IPS-NIHi7 (cell line): ENCODE measurements at regions not wholly inside any gene's neighbourhood (a gene's known extent, or its start where the extent isn't known, plus 50 kb on each side); places are given as distances from the start of the nearest gene placed in this dataset.

ENCODE experiments used
- DNase-seq: peaks from one replicate; pipeline ENCODE4 v3.0.0; 2012; ENCODE audit warnings: mixed read lengths; ENCODE audit errors: extremely low spot score

GRCh38 chr22:44402196-44403111, 89.7 kb upstream of the SHISAL1 start:
- no peak for DNase-seq

GRCh38 chr22:44401783-44402110, 89.0 kb upstream of the SHISAL1 start:
- DNase-seq: no peak

- DNase-seq: no peak
Observed at GRCh38 chr22:44400763-44401060, 88.0 kb upstream of the SHISAL1 start.

- no peak for DNase-seq
Observed at GRCh38 chr22:44399906-44400762, 87.4 kb upstream of the SHISAL1 start.

GRCh38 chr22:44398856-44399837, 86.4 kb upstream of the SHISAL1 start:
- DNase-seq: no peak

- no peak for DNase-seq
Observed at GRCh38 chr22:44396727-44397722, 84.3 kb upstream of the SHISAL1 start.

- no peak for DNase-seq
Observed at GRCh38 chr22:44396021-44396726, 83.4 kb upstream of the SHISAL1 start.

GRCh38 chr22:44395118-44396005, 82.6 kb upstream of the SHISAL1 start:
- DNase-seq: no peak

- no peak for DNase-seq
Observed at GRCh38 chr22:44394246-44395117, 81.7 kb upstream of the SHISAL1 start.

GRCh38 chr22:44393066-44393465, 80.3 kb upstream of the SHISAL1 start:
- no peak for DNase-seq

- DNase-seq: no peak
Observed at GRCh38 chr22:44392446-44392921, 79.7 kb upstream of the SHISAL1 start.

GRCh38 chr22:44391481-44392445, 79.0 kb upstream of the SHISAL1 start:
- DNase-seq: no peak

- DNase-seq: no peak
Observed at GRCh38 chr22:44391015-44391414, 78.3 kb upstream of the SHISAL1 start.

GRCh38 chr22:44390613-44390970, 77.8 kb upstream of the SHISAL1 start:
- no peak for DNase-seq

GRCh38 chr22:44389926-44390612, 77.3 kb upstream of the SHISAL1 start:
- no peak for DNase-seq

- DNase-seq: no peak
Observed at GRCh38 chr22:44389181-44389580, 76.4 kb upstream of the SHISAL1 start.
